ENCODE measurements at regions not wholly inside any gene's neighbourhood (a gene's known extent, or its start where the extent isn't known, plus 50 kb on each side); places are given as distances from the start of the nearest gene placed in this dataset.

DNA sequence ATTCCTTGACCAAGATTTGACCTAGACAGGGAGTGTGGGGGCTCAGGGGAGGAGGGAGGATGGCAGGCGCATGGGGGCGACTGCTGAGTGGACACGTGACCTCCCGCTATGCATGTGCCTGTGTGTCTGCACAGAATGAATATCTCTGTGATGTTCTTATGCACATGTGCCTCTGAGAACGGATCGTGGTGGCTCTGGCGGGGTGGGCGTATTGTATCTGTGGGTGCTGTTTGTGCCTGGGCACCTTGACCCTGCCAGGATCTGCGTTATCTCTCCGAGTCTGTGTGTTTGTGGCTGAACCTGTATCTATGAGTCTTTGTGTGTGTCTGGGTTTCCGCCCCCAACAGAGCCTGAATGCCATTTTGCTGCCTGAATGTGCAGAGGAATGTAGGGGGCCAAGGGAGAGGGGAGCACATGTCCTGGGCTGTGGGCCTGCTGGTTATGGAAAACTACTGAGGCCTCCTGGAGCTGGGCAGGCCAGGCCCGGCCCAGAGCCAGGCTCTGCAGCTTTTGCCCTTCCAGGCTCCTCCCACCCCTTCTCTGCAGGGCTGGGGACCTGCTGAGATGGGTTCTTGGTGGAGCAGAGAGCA, 102.5 kb downstream of the EBNA1BP2 start:
- no peak for DNase-seq (ENCODE audit: insufficient read length, low spot score)
- FAIRE-seq: no peak
- no peak for TF ChIP-seq CTCF (IDR thresholded peaks at IDR 0.05; ENCODE audit: insufficient read depth, missing control alignments)

DNA sequence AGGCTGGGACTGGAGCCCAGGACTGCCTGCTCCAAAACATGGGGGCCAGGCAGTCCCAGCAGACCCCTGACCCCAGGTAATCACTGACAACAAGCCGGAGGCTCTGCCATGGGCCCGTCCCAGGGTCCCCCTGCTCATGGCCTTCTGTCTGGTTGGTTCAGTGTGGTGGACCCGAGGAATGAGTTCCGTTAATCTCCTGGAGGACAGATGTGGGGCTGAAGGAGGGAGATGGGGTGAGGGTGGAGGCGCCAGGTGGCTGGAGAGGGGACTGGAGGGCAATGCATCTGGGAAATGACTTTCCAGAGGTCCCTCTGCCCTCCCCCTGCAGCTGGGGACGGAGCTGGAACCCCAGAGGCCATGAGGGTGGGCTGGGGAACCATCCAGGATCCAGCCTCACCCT, 103.2 kb downstream of the EBNA1BP2 start:
- DNase-seq (ENCODE audit: insufficient read length, low spot score) (no peak), FAIRE-seq (no peak)
- no peak for TF ChIP-seq CTCF (IDR thresholded peaks at IDR 0.05; ENCODE audit: insufficient read depth, missing control alignments)

DNA sequence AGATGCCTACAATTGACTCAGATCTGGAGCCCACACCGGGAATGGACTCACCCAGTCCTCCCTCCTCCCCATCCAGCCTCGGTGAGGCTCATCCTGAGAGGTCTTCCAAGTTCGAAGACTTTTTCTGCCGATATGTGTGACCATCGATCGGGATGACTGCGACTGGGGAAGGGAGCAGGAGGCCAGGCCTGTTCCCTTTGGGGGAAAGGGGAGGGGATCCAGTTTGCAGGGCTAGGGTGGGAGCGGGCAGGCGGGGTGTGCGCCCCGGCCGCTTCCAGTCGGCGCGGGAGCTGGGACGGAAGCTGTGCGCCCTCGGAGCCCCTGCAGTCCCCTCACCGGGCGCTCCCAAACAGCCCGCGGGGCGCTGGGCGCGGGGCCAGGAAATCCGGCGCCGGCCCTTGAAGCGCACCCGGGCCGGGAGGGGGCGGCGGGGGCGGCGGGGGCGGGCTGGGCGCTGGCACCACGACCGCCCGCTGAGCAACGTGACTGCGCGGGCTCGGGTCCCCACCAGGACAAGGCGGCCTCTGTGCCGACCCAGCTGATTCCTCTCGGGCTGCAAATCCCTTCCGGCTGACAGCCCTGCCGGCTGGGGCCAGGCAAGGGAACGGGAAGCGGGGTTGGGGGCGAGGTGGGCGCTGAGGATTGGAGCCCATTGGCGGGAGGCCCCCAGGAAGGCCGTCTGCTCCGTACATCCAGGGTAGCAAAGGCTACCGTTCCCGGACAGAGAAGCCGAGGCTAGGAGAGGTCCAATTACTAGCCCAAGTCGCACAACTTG, 103.9 kb downstream of the EBNA1BP2 start:
- TF ChIP-seq CTCF (IDR thresholded peaks at IDR 0.05; ENCODE audit: insufficient read depth, missing control alignments): no peak
- no peak for FAIRE-seq
- no peak for DNase-seq (ENCODE audit: insufficient read length, low spot score)

- DNase-seq (ENCODE audit: insufficient read length, low spot score) (no peak), FAIRE-seq (no peak)
- no peak for TF ChIP-seq CTCF (IDR thresholded peaks at IDR 0.05; ENCODE audit: insufficient read depth, missing control alignments)
Observed at GRCh38 chr1:43067233-43067745, 104.8 kb downstream of the EBNA1BP2 start.

GRCh38 chr1:43066578-43066977, 105.5 kb downstream of the EBNA1BP2 start:
- FAIRE-seq (no peak), DNase-seq (ENCODE audit: insufficient read length, low spot score) (no peak)
- no peak for TF ChIP-seq CTCF (IDR thresholded peaks at IDR 0.05; ENCODE audit: insufficient read depth, missing control alignments)

DNA sequence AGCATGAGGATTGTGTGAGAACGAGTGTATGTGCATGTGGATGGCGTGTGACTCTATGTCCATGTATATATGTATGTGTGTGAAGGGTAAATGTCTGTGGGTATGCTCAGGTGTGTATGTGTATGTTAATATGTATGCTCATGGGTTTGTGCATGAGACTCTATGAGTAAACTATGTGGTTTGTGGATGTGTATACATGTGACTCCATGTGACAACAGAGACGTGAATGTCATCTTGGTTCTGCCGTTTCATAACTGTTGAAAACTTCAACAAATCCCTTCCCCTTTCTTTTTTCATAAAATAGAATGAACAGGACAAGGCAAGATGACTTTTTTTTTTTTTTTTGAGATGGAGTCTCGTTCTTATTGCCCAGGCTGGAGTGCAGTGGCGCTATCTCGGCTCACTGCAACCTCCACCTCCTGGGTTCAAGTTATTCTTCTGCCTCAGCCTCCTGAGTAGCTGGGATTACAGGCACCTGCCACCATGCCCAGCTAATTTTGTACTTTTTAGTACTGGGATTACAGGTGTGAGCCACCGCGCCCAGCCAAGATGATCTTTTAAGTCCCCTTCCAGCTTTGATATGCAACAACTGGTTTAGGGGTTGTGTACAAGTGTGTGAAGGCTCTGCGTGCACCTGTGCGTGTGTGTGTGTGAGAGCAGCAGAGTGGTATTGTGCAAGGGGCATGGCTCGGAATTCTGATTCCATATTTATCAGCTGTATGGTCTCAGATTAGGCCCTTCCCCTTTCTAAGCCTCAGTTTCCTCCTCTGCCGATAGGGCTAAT, 106.3 kb downstream of the EBNA1BP2 start:
- DNase-seq (ENCODE audit: insufficient read length, low spot score) (no peak), FAIRE-seq (no peak)
- no peak for TF ChIP-seq CTCF (IDR thresholded peaks at IDR 0.05; ENCODE audit: insufficient read depth, missing control alignments)

Measured in D721Med (cell line).